ENCODE measurements at regions not wholly inside any gene's neighbourhood (a gene's known extent, or its start where the extent isn't known, plus 50 kb on each side); places are given as distances from the start of the nearest gene placed in this dataset.

GRCh38 chr1:30257742-30258380, 465.5 kb downstream of the MATN1 start:
- no peak for DNase-seq (ENCODE audit: low read depth in 6 of 9, low spot score in 9 of 9)
- Histone ChIP-seq H3K4me3 (ENCODE audit: low read length in 2 of 2) (no peak overlapping the region), H3K4me1 (ENCODE audit: control insufficient read depth in 2 of 2, insufficient read depth in 2 of 2, low read length in 2 of 2) (no peaks in the 10 kb centered on the region), H3K27me3 (ENCODE audit: control insufficient read depth in 2 of 2, insufficient read depth in 1 of 2, low read length in 1 of 2) (no peaks in the 10 kb centered on the region), H3K9me3 (ENCODE audit: control insufficient read depth in 2 of 2, insufficient read depth in 1 of 2, low read length in 1 of 2) (no peaks in the 10 kb centered on the region), H3K36me3 (ENCODE audit: control insufficient read depth in 2 of 2, insufficient read depth in 2 of 2, low read length in 1 of 2) (no peaks in the 10 kb centered on the region), H3K27ac (ENCODE audit: low read depth in 1 of 2, low read length in 1 of 2) (no peak overlapping the region)
- WGBS: 88% methylated on average over 14 of the region's 14 CpGs

GRCh38 chr1:30257322-30257721, 466.1 kb downstream of the MATN1 start:
- H3K4me1 ChIP-seq (ENCODE audit: control insufficient read depth in 2 of 2, insufficient read depth in 2 of 2, low read length in 2 of 2): no peaks in the 10 kb centered on the region
- no peak overlapping the region for H3K27ac ChIP-seq (ENCODE audit: low read depth in 1 of 2, low read length in 1 of 2)
- H3K27me3 ChIP-seq (ENCODE audit: control insufficient read depth in 2 of 2, insufficient read depth in 1 of 2, low read length in 1 of 2): no peaks in the 10 kb centered on the region
- H3K4me3 ChIP-seq (ENCODE audit: low read length in 2 of 2): no peak overlapping the region
- no peaks in the 10 kb centered on the region for H3K36me3 ChIP-seq (ENCODE audit: control insufficient read depth in 2 of 2, insufficient read depth in 2 of 2, low read length in 1 of 2)
- no peak for DNase-seq (ENCODE audit: low read depth in 6 of 9, low spot score in 9 of 9)
- 92% methylated on average over 1 of the region's 1 CpG for WGBS
- H3K9me3 ChIP-seq (ENCODE audit: control insufficient read depth in 2 of 2, insufficient read depth in 1 of 2, low read length in 1 of 2): no peaks in the 10 kb centered on the region

- Histone ChIP-seq H3K4me3 (ENCODE audit: low read length in 2 of 2) (no peak overlapping the region), H3K27me3 (ENCODE audit: control insufficient read depth in 2 of 2, insufficient read depth in 1 of 2, low read length in 1 of 2) (no peaks in the 10 kb centered on the region), H3K9me3 (ENCODE audit: control insufficient read depth in 2 of 2, insufficient read depth in 1 of 2, low read length in 1 of 2) (no peaks in the 10 kb centered on the region), H3K4me1 (ENCODE audit: control insufficient read depth in 2 of 2, insufficient read depth in 2 of 2, low read length in 2 of 2) (no peaks in the 10 kb centered on the region), H3K36me3 (ENCODE audit: control insufficient read depth in 2 of 2, insufficient read depth in 2 of 2, low read length in 1 of 2) (no peaks in the 10 kb centered on the region), H3K27ac (ENCODE audit: low read depth in 1 of 2, low read length in 1 of 2) (no peak overlapping the region)
- WGBS: 89% methylated on average over 6 of the region's 6 CpGs
- no peak for DNase-seq (ENCODE audit: low read depth in 6 of 9, low spot score in 9 of 9)
Observed at GRCh38 chr1:30256911-30257310, 466.5 kb downstream of the MATN1 start.

DNA sequence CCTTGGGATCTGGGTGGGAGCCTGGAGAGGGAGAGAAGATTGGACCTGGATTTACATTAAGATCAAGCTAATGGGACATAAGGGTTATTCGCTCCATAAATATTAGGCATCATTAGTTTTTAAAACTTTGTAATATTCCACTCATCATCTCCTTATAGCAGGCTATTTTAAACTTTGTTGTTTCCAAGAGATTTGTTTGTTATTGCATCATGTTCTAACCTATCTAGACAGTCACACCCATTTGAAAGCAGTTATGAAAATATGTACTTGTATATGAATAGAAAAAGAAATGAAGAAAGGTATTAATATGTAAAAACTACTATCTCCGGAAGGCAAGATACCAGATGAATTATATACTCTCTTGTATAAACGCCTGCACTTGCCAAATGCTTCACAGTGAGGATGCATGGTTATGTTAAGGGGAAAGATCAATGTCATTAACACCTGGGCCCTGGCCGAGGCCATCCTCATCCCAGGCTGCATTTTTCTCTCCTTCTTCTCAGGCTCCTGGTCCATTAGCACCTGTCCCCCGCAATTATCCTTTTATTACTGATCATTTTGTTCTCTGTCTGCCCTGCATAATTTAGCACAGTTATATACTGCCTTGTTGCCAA, 468.2 kb downstream of the MATN1 start:
- H3K9me3 ChIP-seq (ENCODE audit: control insufficient read depth in 2 of 2, insufficient read depth in 1 of 2, low read length in 1 of 2): no peaks in the 10 kb centered on the region
- no peaks in the 10 kb centered on the region for H3K36me3 ChIP-seq (ENCODE audit: control insufficient read depth in 2 of 2, insufficient read depth in 2 of 2, low read length in 1 of 2)
- H3K27ac ChIP-seq (ENCODE audit: low read depth in 1 of 2, low read length in 1 of 2): no peak overlapping the region
- DNase-seq (ENCODE audit: low read depth in 6 of 9, low spot score in 9 of 9): no peak
- 70% methylated on average over 5 of the region's 5 CpGs for WGBS
- no peaks in the 10 kb centered on the region for H3K4me1 ChIP-seq (ENCODE audit: control insufficient read depth in 2 of 2, insufficient read depth in 2 of 2, low read length in 2 of 2)
- no peak overlapping the region for H3K4me3 ChIP-seq (ENCODE audit: low read length in 2 of 2)
- H3K27me3 ChIP-seq (ENCODE audit: control insufficient read depth in 2 of 2, insufficient read depth in 1 of 2, low read length in 1 of 2): no peaks in the 10 kb centered on the region

DNA sequence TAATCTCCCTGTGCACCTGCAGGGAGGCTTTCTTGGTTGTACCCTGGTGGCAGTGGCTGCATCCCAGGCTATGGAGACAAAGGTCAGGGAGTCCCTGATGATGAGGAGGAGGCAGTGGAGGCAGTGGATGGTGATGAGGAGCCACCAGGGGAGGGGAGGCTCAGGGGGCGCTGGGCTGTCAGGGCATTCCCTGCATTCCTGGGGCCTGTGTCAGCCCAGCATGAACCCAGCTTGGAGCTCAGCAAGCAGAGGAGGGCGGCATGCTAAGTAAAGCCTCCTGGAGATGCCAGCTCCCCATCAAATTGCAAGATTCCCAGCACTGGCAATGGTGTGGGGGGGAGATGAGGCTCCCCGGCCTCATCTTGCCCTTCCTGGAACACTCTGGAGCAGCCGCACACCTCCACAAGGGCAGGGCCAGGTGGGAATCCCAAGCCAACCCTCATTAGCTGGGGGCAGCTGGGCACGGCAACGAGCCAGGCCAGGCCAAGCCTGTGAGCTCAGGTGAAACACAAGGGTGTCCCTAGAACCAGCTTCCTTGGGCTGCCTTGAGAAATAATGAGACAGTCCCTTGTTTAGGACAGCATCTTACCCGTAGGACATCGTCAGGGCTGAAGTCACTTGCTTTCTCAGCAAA, 469.5 kb downstream of the MATN1 start:
- 82% methylated on average over 8 of the region's 8 CpGs for WGBS
- no peaks in the 10 kb centered on the region for H3K27me3 ChIP-seq (ENCODE audit: control insufficient read depth in 2 of 2, insufficient read depth in 1 of 2, low read length in 1 of 2)
- no peak overlapping the region for H3K27ac ChIP-seq (ENCODE audit: low read depth in 1 of 2, low read length in 1 of 2)
- DNase-seq (ENCODE audit: low read depth in 6 of 9, low spot score in 9 of 9): no peak
- no peaks in the 10 kb centered on the region for H3K36me3 ChIP-seq (ENCODE audit: control insufficient read depth in 2 of 2, insufficient read depth in 2 of 2, low read length in 1 of 2)
- no peaks in the 10 kb centered on the region for H3K4me1 ChIP-seq (ENCODE audit: control insufficient read depth in 2 of 2, insufficient read depth in 2 of 2, low read length in 2 of 2)
- H3K4me3 ChIP-seq (ENCODE audit: low read length in 2 of 2): no peak overlapping the region
- no peaks in the 10 kb centered on the region for H3K9me3 ChIP-seq (ENCODE audit: control insufficient read depth in 2 of 2, insufficient read depth in 1 of 2, low read length in 1 of 2)

DNA sequence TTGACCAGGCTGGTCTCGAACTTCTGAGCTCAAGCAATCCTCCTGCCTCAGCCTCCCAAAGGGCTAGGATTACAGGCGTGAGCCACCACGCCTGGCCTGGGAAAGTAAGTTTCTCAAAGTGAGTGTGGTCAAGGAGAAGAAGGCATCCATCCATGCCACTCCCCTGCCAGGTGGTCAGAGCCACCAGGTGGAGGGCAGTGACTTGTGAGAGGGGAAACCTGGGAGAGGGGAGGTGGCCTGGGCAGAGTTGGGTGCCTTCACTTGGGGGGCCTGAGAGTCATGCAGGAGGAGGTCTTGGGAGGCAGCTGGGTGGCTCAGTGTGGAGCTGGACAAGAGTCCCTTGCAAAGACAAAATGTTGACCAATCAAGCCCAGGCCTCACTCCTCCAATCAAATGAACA, 470.0 kb downstream of the MATN1 start:
- H3K27ac ChIP-seq (ENCODE audit: low read depth in 1 of 2, low read length in 1 of 2): no peak overlapping the region
- WGBS: 89% methylated on average over 3 of the region's 3 CpGs
- no peaks in the 10 kb centered on the region for H3K4me1 ChIP-seq (ENCODE audit: control insufficient read depth in 2 of 2, insufficient read depth in 2 of 2, low read length in 2 of 2)
- no peaks in the 10 kb centered on the region for H3K9me3 ChIP-seq (ENCODE audit: control insufficient read depth in 2 of 2, insufficient read depth in 1 of 2, low read length in 1 of 2)
- H3K27me3 ChIP-seq (ENCODE audit: control insufficient read depth in 2 of 2, insufficient read depth in 1 of 2, low read length in 1 of 2): no peaks in the 10 kb centered on the region
- no peak for DNase-seq (ENCODE audit: low read depth in 6 of 9, low spot score in 9 of 9)
- no peak overlapping the region for H3K4me3 ChIP-seq (ENCODE audit: low read length in 2 of 2)
- no peaks in the 10 kb centered on the region for H3K36me3 ChIP-seq (ENCODE audit: control insufficient read depth in 2 of 2, insufficient read depth in 2 of 2, low read length in 1 of 2)

- H3K4me3 ChIP-seq (ENCODE audit: low read length in 2 of 2): no peak overlapping the region
- H3K4me1 ChIP-seq (ENCODE audit: control insufficient read depth in 2 of 2, insufficient read depth in 2 of 2, low read length in 2 of 2): no peaks in the 10 kb centered on the region
- H3K36me3 ChIP-seq (ENCODE audit: control insufficient read depth in 2 of 2, insufficient read depth in 2 of 2, low read length in 1 of 2): no peaks in the 10 kb centered on the region
- no peaks in the 10 kb centered on the region for H3K27me3 ChIP-seq (ENCODE audit: control insufficient read depth in 2 of 2, insufficient read depth in 1 of 2, low read length in 1 of 2)
- no peak for DNase-seq (ENCODE audit: low read depth in 6 of 9, low spot score in 9 of 9)
- no peaks in the 10 kb centered on the region for H3K9me3 ChIP-seq (ENCODE audit: control insufficient read depth in 2 of 2, insufficient read depth in 1 of 2, low read length in 1 of 2)
- 75% methylated on average over 6 of the region's 6 CpGs for WGBS
- H3K27ac ChIP-seq (ENCODE audit: low read depth in 1 of 2, low read length in 1 of 2): no peak overlapping the region
Observed at GRCh38 chr1:30250984-30251850, 472.2 kb downstream of the MATN1 start.

DNA sequence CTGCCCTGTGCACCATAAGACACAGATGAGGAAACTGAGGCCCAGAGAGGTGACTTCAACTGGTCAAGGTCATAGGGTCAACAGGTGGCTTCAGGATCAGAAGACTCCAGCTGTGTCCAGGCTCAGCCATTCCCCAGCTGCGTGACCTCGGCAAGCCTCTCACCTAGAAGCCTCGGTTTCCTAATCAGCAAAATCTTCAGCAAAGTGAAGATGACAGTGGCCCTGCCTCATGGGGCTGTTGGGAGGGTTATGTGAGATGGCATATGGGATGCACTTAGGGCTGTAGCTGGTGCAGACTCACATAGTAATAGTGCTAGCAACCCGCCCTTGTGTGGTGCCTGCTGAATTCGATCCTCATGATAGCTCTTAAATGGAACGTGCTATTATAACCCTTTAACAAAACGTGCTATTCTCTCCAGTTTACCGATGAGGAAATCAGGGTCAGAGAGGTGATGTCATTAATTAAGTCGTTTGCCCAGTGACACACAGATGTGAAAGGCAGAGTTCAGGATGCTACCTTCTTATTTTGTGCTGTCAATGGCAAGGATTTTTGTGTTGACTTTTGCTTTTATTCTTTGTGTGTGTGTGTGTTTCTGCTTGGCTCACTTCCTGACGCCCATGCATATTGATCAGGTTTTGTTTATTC, 472.9 kb downstream of the MATN1 start:
- Histone ChIP-seq H3K36me3 (ENCODE audit: control insufficient read depth in 2 of 2, insufficient read depth in 2 of 2, low read length in 1 of 2) (no peaks in the 10 kb centered on the region), H3K4me1 (ENCODE audit: control insufficient read depth in 2 of 2, insufficient read depth in 2 of 2, low read length in 2 of 2) (no peaks in the 10 kb centered on the region), H3K9me3 (ENCODE audit: control insufficient read depth in 2 of 2, insufficient read depth in 1 of 2, low read length in 1 of 2) (no peaks in the 10 kb centered on the region), H3K4me3 (ENCODE audit: low read length in 2 of 2) (no peak overlapping the region), H3K27ac (ENCODE audit: low read depth in 1 of 2, low read length in 1 of 2) (no peak overlapping the region), H3K27me3 (ENCODE audit: control insufficient read depth in 2 of 2, insufficient read depth in 1 of 2, low read length in 1 of 2) (no peaks in the 10 kb centered on the region)
- DNase-seq (ENCODE audit: low read depth in 6 of 9, low spot score in 9 of 9): no peak
- 75% methylated on average over 10 of the region's 10 CpGs for WGBS
